Osteoblast (primary cell): ENCODE measurements at regions not wholly inside any gene's neighbourhood (a gene's known extent, or its start where the extent isn't known, plus 50 kb on each side); places are given as distances from the start of the nearest gene placed in this dataset.

Experiments used
- DNase-seq: peaks from one replicate; pipeline ENCODE4 v3.0.0; 2011; ENCODE audit warnings: low spot score, mixed read lengths; ENCODE audit not compliant: insufficient read length; ENCODE audit errors: missing footprints
- H2AFZ ChIP-seq: 2 replicates; pipeline ENCODE4 v1.6.0; 2011; ENCODE audit warnings: mild to moderate bottlenecking, low read length
- H3K27ac ChIP-seq: 2 replicates; pipeline ENCODE4 v1.5.1; 2011; ENCODE audit warnings: mild to moderate bottlenecking, low read depth, low read length, moderate library complexity
- H3K27me3 ChIP-seq: 2 replicates; pipeline ENCODE4 v1.6.0; 2012; ENCODE audit warnings: mild to moderate bottlenecking, control low read depth, inconsistent platforms, low read length, moderate library complexity; ENCODE audit not compliant: insufficient read depth
- H3K36me3 ChIP-seq: 2 replicates; pipeline ENCODE4 v1.5.1; 2011; ENCODE audit warnings: mild to moderate bottlenecking, low read length, control low read depth, moderate library complexity; ENCODE audit not compliant: insufficient read depth
- H3K4me1 ChIP-seq: 2 replicates; pipeline ENCODE4 v1.5.1; 2011; ENCODE audit warnings: mild to moderate bottlenecking, low read length, control low read depth, moderate library complexity; ENCODE audit not compliant: insufficient read depth
- H3K4me2 ChIP-seq: 2 replicates; pipeline ENCODE4 v1.6.0; 2011; ENCODE audit warnings: mild to moderate bottlenecking, low read length; ENCODE audit not compliant: insufficient read depth
- H3K4me3 ChIP-seq: fragments of 200-600 bp; sonication (generic); 3 replicates; pipeline ENCODE4 v1.5.1; 2012; ENCODE audit warnings: mild to moderate bottlenecking, low read length, inconsistent platforms; ENCODE audit not compliant: insufficient read depth
- H3K79me2 ChIP-seq: 2 replicates; pipeline ENCODE4 v1.6.0; 2012; ENCODE audit warnings: mild to moderate bottlenecking, low read length, control low read depth, inconsistent platforms; ENCODE audit not compliant: insufficient read depth
- H3K9me3 ChIP-seq: 2 replicates; pipeline ENCODE4 v1.5.1; 2011; ENCODE audit warnings: low read depth, low read length, control low read depth
- H4K20me1 ChIP-seq: 2 replicates; pipeline ENCODE4 v1.6.0; 2012; ENCODE audit warnings: mild to moderate bottlenecking, low read length, control low read depth; ENCODE audit not compliant: insufficient read depth
- TF ChIP-seq, protein P1 (sequence below): IDR thresholded peaks from 2 replicates; pipeline ENCODE4 v1.5.1; 2011; ENCODE audit warnings: mild to moderate bottlenecking, low read depth, low read length, moderate library complexity; ENCODE audit errors: extremely low read depth

DNA sequence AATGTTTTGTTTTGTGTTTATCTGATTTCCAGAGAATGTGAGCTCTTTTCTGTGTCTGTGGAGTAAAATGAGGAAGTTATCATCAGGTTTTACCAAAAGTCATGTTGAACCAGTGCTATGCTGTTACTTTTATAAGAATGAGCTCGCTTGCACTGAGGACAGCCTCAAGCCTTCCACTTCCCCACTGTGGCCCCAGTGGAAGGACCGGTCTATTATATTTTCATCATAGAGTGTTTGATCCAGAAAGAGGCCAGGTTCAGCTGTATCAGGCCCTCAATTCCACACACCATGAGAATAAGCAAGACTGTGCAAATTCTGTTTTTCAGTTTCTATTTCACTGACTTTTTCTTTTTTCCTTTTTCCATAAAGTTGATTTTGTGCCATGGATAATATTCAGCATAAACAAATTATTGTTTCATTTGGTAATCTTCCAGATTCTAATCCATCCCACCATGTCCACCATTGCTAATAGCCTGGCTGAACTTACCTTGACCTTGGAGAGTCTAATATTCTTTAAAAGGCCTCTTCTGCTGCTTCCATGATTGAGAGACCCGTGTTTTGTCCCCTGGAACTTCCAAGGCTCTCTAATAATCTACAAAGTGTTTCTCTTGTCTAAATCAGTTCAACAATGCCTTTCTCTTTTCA is 286.2 kb downstream of the THBS2 start:
- H3K4me3 ChIP-seq = no peak overlapping the region
- H4K20me1 ChIP-seq = no peaks in the 10 kb centered on the region
- H2AFZ ChIP-seq = peak overlapping the region; percentile 49
- peaks cover 18% of the 10 kb centered on the region for H3K4me1 ChIP-seq
- H3K9me3 ChIP-seq = no peaks in the 10 kb centered on the region
- no peaks in the 10 kb centered on the region for H3K27me3 ChIP-seq
- no peak for DNase-seq
- peak overlapping the region; percentile 54 for H3K27ac ChIP-seq
- TF ChIP-seq, protein P1, sequence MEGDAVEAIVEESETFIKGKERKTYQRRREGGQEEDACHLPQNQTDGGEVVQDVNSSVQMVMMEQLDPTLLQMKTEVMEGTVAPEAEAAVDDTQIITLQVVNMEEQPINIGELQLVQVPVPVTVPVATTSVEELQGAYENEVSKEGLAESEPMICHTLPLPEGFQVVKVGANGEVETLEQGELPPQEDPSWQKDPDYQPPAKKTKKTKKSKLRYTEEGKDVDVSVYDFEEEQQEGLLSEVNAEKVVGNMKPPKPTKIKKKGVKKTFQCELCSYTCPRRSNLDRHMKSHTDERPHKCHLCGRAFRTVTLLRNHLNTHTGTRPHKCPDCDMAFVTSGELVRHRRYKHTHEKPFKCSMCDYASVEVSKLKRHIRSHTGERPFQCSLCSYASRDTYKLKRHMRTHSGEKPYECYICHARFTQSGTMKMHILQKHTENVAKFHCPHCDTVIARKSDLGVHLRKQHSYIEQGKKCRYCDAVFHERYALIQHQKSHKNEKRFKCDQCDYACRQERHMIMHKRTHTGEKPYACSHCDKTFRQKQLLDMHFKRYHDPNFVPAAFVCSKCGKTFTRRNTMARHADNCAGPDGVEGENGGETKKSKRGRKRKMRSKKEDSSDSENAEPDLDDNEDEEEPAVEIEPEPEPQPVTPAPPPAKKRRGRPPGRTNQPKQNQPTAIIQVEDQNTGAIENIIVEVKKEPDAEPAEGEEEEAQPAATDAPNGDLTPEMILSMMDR = no peak
- no peaks in the 10 kb centered on the region for H3K79me2 ChIP-seq
- H3K36me3 ChIP-seq = no peaks in the 10 kb centered on the region
- H3K4me2 ChIP-seq = no peak overlapping the region

- no peaks in the 10 kb centered on the region for H3K36me3 ChIP-seq
- H3K27ac ChIP-seq = peak overlapping the region; percentile 74
- H3K9me3 ChIP-seq = no peaks in the 10 kb centered on the region
- TF ChIP-seq, protein P1 = no peak
- DNase-seq = no peak
- H3K4me3 ChIP-seq = no peak overlapping the region
- peaks cover 18% of the 10 kb centered on the region for H3K4me1 ChIP-seq
- no peaks in the 10 kb centered on the region for H3K79me2 ChIP-seq
- peak overlapping the region; percentile 56 for H3K4me2 ChIP-seq
- H4K20me1 ChIP-seq = no peaks in the 10 kb centered on the region
- peak overlapping the region; percentile 72 for H2AFZ ChIP-seq
- no peaks in the 10 kb centered on the region for H3K27me3 ChIP-seq
Measured at GRCh38 chr6:168964138-168964835, 289.4 kb downstream of the THBS2 start.

DNA sequence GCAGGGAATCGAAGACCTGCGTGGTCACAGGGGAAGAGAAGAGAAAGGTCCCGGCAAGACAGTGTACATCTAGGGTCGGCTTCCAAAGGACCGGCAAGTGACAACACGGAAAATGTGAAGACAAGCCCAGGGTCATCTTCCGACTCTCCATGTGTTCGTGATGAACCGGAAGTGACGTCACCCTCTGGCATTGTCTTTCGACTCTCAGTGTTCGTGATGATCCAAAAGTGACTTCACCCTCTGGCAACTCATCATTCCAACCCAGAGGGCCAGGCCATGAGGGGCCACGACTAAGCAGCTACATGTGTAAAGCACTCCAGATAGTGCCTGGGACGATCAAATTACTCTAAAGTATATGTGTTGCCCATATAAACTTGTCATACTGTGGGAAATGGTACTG is 290.8 kb downstream of the THBS2 start:
- no peaks in the 10 kb centered on the region for H3K79me2 ChIP-seq
- no peak overlapping the region for H3K4me3 ChIP-seq
- no peaks in the 10 kb centered on the region for H3K9me3 ChIP-seq
- no peaks in the 10 kb centered on the region for H4K20me1 ChIP-seq
- no peak for DNase-seq
- no peak overlapping the region for H3K4me2 ChIP-seq
- TF ChIP-seq, protein P1 = no peak
- no peaks in the 10 kb centered on the region for H3K27me3 ChIP-seq
- H3K27ac ChIP-seq = peak overlapping the region; percentile 74
- H3K4me1 ChIP-seq = peaks cover 17% of the 10 kb centered on the region
- H3K36me3 ChIP-seq = no peaks in the 10 kb centered on the region
- no peak overlapping the region for H2AFZ ChIP-seq

DNA sequence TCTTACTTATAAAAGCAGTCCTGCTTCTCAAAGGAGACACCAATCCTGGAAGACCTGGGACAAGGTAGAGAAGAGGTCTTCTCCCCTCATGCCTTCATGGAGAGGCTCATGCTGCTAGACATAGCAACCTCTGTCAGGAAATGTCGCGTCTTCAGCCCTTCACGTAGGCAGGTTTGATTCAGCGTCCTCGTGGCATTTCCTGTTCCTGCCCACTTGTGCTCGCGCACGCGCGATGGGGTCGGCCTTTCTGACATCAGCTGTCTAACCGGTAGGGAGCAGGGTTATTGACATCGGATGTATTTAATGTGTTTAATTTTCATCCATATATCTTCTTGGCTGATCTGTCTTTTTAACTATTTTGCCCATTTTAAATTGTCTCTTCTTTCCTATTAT is 292.4 kb downstream of the THBS2 start:
- H3K4me1 ChIP-seq = peaks cover 19% of the 10 kb centered on the region
- H3K27me3 ChIP-seq = no peaks in the 10 kb centered on the region
- no peak overlapping the region for H2AFZ ChIP-seq
- H3K27ac ChIP-seq = no peak overlapping the region
- TF ChIP-seq, protein P1 = no peak
- no peaks in the 10 kb centered on the region for H3K36me3 ChIP-seq
- H3K4me3 ChIP-seq = no peak overlapping the region
- no peaks in the 10 kb centered on the region for H3K9me3 ChIP-seq
- DNase-seq = no peak
- no peak overlapping the region for H3K4me2 ChIP-seq
- no peaks in the 10 kb centered on the region for H4K20me1 ChIP-seq
- H3K79me2 ChIP-seq = no peaks in the 10 kb centered on the region
